ENCODE measurements at regions not wholly inside any gene's neighbourhood (a gene's known extent, or its start where the extent isn't known, plus 50 kb on each side); places are given as distances from the start of the nearest gene placed in this dataset.

DNA sequence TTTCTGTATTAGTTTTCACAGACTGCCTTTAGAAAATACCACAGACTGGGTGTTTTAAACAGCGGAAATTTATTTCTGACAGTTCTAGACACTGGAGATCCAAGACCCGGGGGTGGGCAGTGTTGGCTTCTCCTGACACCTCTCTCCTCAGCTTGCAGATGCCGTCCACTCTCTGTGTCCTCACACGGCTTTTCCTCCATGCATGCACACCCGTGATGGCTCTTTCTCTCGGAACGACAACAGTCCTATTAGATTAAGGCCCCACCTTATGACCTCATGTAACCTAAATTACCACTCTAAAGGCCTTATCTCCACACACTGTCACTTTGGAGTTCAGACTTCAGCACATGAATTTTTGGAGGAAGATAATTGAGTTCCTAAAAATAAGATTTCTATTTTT lies 142.9 kb upstream of the VWC2 start:
- H3K27me3 ChIP-seq (ENCODE audit: insufficient read depth, low read length, poor library complexity, severe bottlenecking), result no peaks in the 10 kb centered on the region
- no peaks in the 10 kb centered on the region for H3K4me1 ChIP-seq (ENCODE audit: insufficient read depth, low read length, poor library complexity, severe bottlenecking)
- H3F3A ChIP-seq (ENCODE audit: low read depth), result no peaks in the 10 kb centered on the region
- H4K20me1 ChIP-seq (ENCODE audit: insufficient read depth, low read length, poor library complexity, severe bottlenecking), result no peaks in the 10 kb centered on the region
- H2AFZ ChIP-seq (ENCODE audit: low read length), result no peak overlapping the region
- no peaks in the 10 kb centered on the region for H3K9me2 ChIP-seq (replicated peaks; ENCODE audit: low read depth, low read length)
- no peak overlapping the region for H3K9ac ChIP-seq (ENCODE audit: low read depth, low read length, poor library complexity, severe bottlenecking)
- H3K36me3 ChIP-seq (ENCODE audit: insufficient read depth, low read length), result no peaks in the 10 kb centered on the region
- TF ChIP-seq EZH2phosphoT487 (IDR thresholded peaks at IDR 0.05; ENCODE audit: borderline replicate concordance), result no peak
- TF ChIP-seq, protein P1, sequence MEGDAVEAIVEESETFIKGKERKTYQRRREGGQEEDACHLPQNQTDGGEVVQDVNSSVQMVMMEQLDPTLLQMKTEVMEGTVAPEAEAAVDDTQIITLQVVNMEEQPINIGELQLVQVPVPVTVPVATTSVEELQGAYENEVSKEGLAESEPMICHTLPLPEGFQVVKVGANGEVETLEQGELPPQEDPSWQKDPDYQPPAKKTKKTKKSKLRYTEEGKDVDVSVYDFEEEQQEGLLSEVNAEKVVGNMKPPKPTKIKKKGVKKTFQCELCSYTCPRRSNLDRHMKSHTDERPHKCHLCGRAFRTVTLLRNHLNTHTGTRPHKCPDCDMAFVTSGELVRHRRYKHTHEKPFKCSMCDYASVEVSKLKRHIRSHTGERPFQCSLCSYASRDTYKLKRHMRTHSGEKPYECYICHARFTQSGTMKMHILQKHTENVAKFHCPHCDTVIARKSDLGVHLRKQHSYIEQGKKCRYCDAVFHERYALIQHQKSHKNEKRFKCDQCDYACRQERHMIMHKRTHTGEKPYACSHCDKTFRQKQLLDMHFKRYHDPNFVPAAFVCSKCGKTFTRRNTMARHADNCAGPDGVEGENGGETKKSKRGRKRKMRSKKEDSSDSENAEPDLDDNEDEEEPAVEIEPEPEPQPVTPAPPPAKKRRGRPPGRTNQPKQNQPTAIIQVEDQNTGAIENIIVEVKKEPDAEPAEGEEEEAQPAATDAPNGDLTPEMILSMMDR (conservative IDR thresholded peaks at IDR 0.05; ENCODE audit: low read length), result no peak
- no peaks in the 10 kb centered on the region for H3K9me3 ChIP-seq (ENCODE audit: insufficient read depth, low read depth, low read length)
- no peaks in the 10 kb centered on the region for H3K79me2 ChIP-seq (ENCODE audit: insufficient read depth, low read length)
- no peak overlapping the region for H3K4me3 ChIP-seq (ENCODE audit: low read length, poor library complexity, severe bottlenecking)
- H3K4me2 ChIP-seq (ENCODE audit: low read depth, low read length, poor library complexity, severe bottlenecking), result no peak overlapping the region

DNA sequence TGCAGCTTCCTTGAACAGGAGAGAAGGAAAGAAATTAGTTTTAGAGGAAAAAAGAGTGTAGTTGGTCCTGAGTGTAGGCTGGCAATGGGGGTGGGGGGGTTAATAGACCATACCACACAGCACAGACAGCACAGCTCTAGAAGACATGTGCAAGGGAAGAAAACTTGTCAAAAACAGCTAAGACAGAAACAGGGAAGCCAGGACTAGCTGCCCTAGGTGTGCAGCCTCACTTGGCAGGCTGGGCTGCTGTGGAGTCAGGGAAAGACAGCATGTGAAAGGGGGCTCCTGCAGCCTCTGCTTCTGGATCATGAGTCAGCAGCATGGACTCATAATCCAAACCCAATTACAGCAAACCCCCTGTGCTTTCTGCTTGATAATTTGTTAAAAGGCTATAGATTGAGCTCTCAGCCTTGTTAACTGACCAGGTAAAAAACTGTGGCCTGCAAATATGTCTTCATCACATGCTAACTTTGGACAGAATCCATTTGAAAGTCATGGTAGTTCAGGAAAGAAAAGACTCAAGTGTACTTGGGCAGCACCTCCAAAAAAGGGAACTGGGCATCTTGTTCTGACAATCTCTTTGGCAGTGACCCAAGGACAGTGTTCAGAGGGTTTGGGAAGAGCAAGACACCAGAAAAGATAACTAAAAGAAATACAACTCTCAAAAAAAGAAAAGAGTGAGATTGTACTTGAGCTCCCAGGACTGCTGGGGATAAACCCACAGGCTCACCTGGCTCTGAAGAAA lies 142.2 kb upstream of the VWC2 start:
- no peaks in the 10 kb centered on the region for H3K9me2 ChIP-seq (replicated peaks; ENCODE audit: low read depth, low read length)
- no peaks in the 10 kb centered on the region for H3K36me3 ChIP-seq (ENCODE audit: insufficient read depth, low read length)
- H2AFZ ChIP-seq (ENCODE audit: low read length), result no peak overlapping the region
- no peak for TF ChIP-seq EZH2phosphoT487 (IDR thresholded peaks at IDR 0.05; ENCODE audit: borderline replicate concordance)
- TF ChIP-seq, protein P1 (conservative IDR thresholded peaks at IDR 0.05; ENCODE audit: low read length), result no peak
- no peaks in the 10 kb centered on the region for H3K4me1 ChIP-seq (ENCODE audit: insufficient read depth, low read length, poor library complexity, severe bottlenecking)
- no peak overlapping the region for H3K4me2 ChIP-seq (ENCODE audit: low read depth, low read length, poor library complexity, severe bottlenecking)
- no peaks in the 10 kb centered on the region for H4K20me1 ChIP-seq (ENCODE audit: insufficient read depth, low read length, poor library complexity, severe bottlenecking)
- no peaks in the 10 kb centered on the region for H3K27me3 ChIP-seq (ENCODE audit: insufficient read depth, low read length, poor library complexity, severe bottlenecking)
- no peak overlapping the region for H3K9ac ChIP-seq (ENCODE audit: low read depth, low read length, poor library complexity, severe bottlenecking)
- H3F3A ChIP-seq (ENCODE audit: low read depth), result no peaks in the 10 kb centered on the region
- H3K79me2 ChIP-seq (ENCODE audit: insufficient read depth, low read length), result no peaks in the 10 kb centered on the region
- H3K9me3 ChIP-seq (ENCODE audit: insufficient read depth, low read depth, low read length), result no peaks in the 10 kb centered on the region
- no peak overlapping the region for H3K4me3 ChIP-seq (ENCODE audit: low read length, poor library complexity, severe bottlenecking)

DNA sequence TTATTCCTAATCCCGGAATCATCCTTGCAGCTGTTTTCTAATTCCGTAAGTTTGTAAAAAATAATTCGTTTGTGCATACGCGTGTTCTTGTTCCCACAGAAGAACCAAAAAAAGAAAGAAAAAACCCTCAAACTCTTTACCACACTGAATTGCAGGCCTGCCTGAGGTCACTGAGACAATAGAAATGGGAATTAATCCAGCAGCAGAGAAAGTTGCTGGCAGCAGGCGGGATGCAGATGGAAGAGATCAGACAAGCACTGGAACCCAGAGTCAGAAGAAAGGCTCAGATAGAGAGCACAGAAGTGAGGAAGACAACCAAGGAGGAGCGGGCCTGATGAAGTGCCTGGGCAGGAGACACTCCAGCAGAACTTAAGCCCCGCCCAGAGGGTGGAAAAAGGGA lies 141.5 kb upstream of the VWC2 start:
- TF ChIP-seq EZH2phosphoT487 (IDR thresholded peaks at IDR 0.05; ENCODE audit: borderline replicate concordance), result no peak
- TF ChIP-seq, protein P1 (conservative IDR thresholded peaks at IDR 0.05; ENCODE audit: low read length), result no peak
- H3K9me3 ChIP-seq (ENCODE audit: insufficient read depth, low read depth, low read length), result no peaks in the 10 kb centered on the region
- H3K36me3 ChIP-seq (ENCODE audit: insufficient read depth, low read length), result no peaks in the 10 kb centered on the region
- H3K4me2 ChIP-seq (ENCODE audit: low read depth, low read length, poor library complexity, severe bottlenecking), result no peak overlapping the region
- no peaks in the 10 kb centered on the region for H3K9me2 ChIP-seq (replicated peaks; ENCODE audit: low read depth, low read length)
- no peaks in the 10 kb centered on the region for H3K27me3 ChIP-seq (ENCODE audit: insufficient read depth, low read length, poor library complexity, severe bottlenecking)
- no peak overlapping the region for H3K9ac ChIP-seq (ENCODE audit: low read depth, low read length, poor library complexity, severe bottlenecking)
- no peak overlapping the region for H2AFZ ChIP-seq (ENCODE audit: low read length)
- no peaks in the 10 kb centered on the region for H3K4me1 ChIP-seq (ENCODE audit: insufficient read depth, low read length, poor library complexity, severe bottlenecking)
- H3K4me3 ChIP-seq (ENCODE audit: low read length, poor library complexity, severe bottlenecking), result no peak overlapping the region
- H4K20me1 ChIP-seq (ENCODE audit: insufficient read depth, low read length, poor library complexity, severe bottlenecking), result no peaks in the 10 kb centered on the region
- no peaks in the 10 kb centered on the region for H3K79me2 ChIP-seq (ENCODE audit: insufficient read depth, low read length)
- no peaks in the 10 kb centered on the region for H3F3A ChIP-seq (ENCODE audit: low read depth)

All from Loucy (cell line).